SK-N-SH (cell line): ENCODE measurements at regions not wholly inside any gene's neighbourhood (a gene's known extent, or its start where the extent isn't known, plus 50 kb on each side); places are given as distances from the start of the nearest gene placed in this dataset.

ENCODE experiments used
- CTCF ChIA-PET: fragments of 300-600, 350-600 bp; formaldehyde crosslinking; extraction: SDS; loops from one replicate; lab custom pipeline; 2021; lab: Yijun Ruan, JAX
- POLR2A ChIA-PET: fragments of 350-600 bp; sonication (Branson Sonifier 250); formaldehyde crosslinking; extraction: SDS; loops from one replicate; lab custom pipeline; 2020; ENCODE audit warnings: antibody characterized with exemption, inconsistent platforms; lab: Yijun Ruan, JAX
- DNase-seq: peaks from one replicate; pipeline ENCODE4 v3.0.0; 2012
- H2AFZ ChIP-seq: fragments of 200-600 bp; sonication (generic); 2 replicates; pipeline ENCODE4 v1.8.1; 2016; ENCODE audit warnings: antibody characterized with exemption, mild to moderate bottlenecking, low read depth
- H3F3A ChIP-seq: fragments of 200-600 bp; sonication (generic); replicated peaks from 2 replicates; pipeline ENCODE3; 2016; ENCODE audit warnings: antibody characterized with exemption, mild to moderate bottlenecking; ENCODE audit not compliant: insufficient read depth
- H3K27ac ChIP-seq, 2 experiments: fragments of 200-500 bp in 1 of 2; fragments of 200-600 bp in 1 of 2; sonication (Bioruptor generic) in 1 of 2; sonication (generic), shearing (Covaris generic) in 1 of 2; 2 replicates each; pipeline versions ENCODE4 v1.5.1 to v1.6.1; 2014 to 2016; ENCODE audit warnings: low read depth in 2 of 2, inconsistent platforms in 1 of 2, low read length in 1 of 2, mild to moderate bottlenecking in 1 of 2, mixed read lengths in 1 of 2
- H3K27me3 ChIP-seq: fragments of 200-600 bp; sonication (generic), shearing (Covaris generic); 2 replicates; pipeline ENCODE4 v1.6.1; 2016; ENCODE audit warnings: mixed run types; ENCODE audit not compliant: insufficient read depth
- H3K36me3 ChIP-seq, 2 experiments: fragments of 200-500 bp in 1 of 2; fragments of 200-600 bp in 1 of 2; sonication (Bioruptor generic) in 1 of 2; sonication (generic) in 1 of 2; replicated peaks in 1 of 2; 2 replicates each; pipeline versions ENCODE3 to v1.5.1; 2014 to 2016; ENCODE audit warnings: low read length in 1 of 2, mild to moderate bottlenecking in 1 of 2; ENCODE audit not compliant: insufficient read depth in 2 of 2, control insufficient read depth in 1 of 2
- H3K4me1 ChIP-seq, 2 experiments: fragments of 200-500 bp in 1 of 2; fragments of 200-600 bp in 1 of 2; sonication (Bioruptor generic) in 1 of 2; sonication (generic), shearing (Covaris generic) in 1 of 2; 2 replicates each; pipeline versions ENCODE4 v1.5.1 to v1.6.1; 2014 to 2016; ENCODE audit warnings: low read depth in 1 of 2, low read length in 1 of 2, mixed run types in 1 of 2; ENCODE audit not compliant: insufficient read depth in 2 of 2, control insufficient read depth in 1 of 2
- H3K4me2 ChIP-seq: fragments of 200-600 bp; sonication (generic), shearing (Covaris generic); 2 replicates; pipeline ENCODE4 v1.6.1; 2017; ENCODE audit warnings: mixed run types
- H3K4me3 ChIP-seq, 2 experiments: fragments of 200-500 bp in 1 of 2; fragments of 200-600 bp in 1 of 2; sonication (Bioruptor generic) in 1 of 2; sonication (generic), shearing (Covaris generic) in 1 of 2; 2 replicates each; pipeline versions ENCODE4 v1.5.1 to v1.8.1; 2014 to 2016; ENCODE audit warnings: low read depth in 2 of 2, inconsistent platforms in 1 of 2, low read length in 1 of 2, mild to moderate bottlenecking in 1 of 2, mixed read lengths in 1 of 2, moderate library complexity in 1 of 2
- H3K79me2 ChIP-seq: fragments of 200-600 bp; sonication (generic); 2 replicates; pipeline ENCODE4 v1.8.1; 2017; ENCODE audit warnings: mild to moderate bottlenecking; ENCODE audit not compliant: insufficient read depth
- H3K9ac ChIP-seq: fragments of 200-600 bp; sonication (generic); 2 replicates; pipeline ENCODE4 v1.6.1; 2017; ENCODE audit warnings: mixed run types
- H3K9me2 ChIP-seq: fragments of 200-600 bp; sonication (generic); 2 replicates; pipeline ENCODE4 v1.6.1; 2017; ENCODE audit warnings: mixed run types
- H3K9me3 ChIP-seq: fragments of 200-600 bp; sonication (generic); 2 replicates; pipeline ENCODE4 v1.6.1; 2017; ENCODE audit warnings: mixed run types, mild to moderate bottlenecking, moderate library complexity
- H4K20me1 ChIP-seq: fragments of 200-600 bp; sonication (generic); 2 replicates; pipeline ENCODE4 v1.6.1; 2017; ENCODE audit warnings: mild to moderate bottlenecking, mixed run types; ENCODE audit not compliant: insufficient read depth
- CHD2 ChIP-seq: fragments of 150-350 bp; IDR thresholded peaks from 2 replicates; pipeline ENCODE4 v1.6.1; 2018; ENCODE audit warnings: low read length; ENCODE audit not compliant: partially characterized antibody
- ELF1 ChIP-seq: IDR thresholded peaks from 2 replicates; pipeline ENCODE4 v1.4.0; 2012
- EP300 ChIP-seq, 2 experiments: IDR thresholded peaks; 2 replicates each; pipeline versions ENCODE4 v1.4.0 to v1.6.1; 2012; ENCODE audit warnings: borderline replicate concordance in 1 of 2, low read depth in 1 of 2, low read length in 1 of 2
- FOXM1 ChIP-seq: IDR thresholded peaks from 2 replicates; pipeline ENCODE4 v1.4.0; 2012; ENCODE audit warnings: low read depth, mild to moderate bottlenecking
- IRF3 ChIP-seq: fragments of 150-350 bp; IDR thresholded peaks from 2 replicates; pipeline ENCODE4 v1.6.1; 2016; ENCODE audit warnings: mild to moderate bottlenecking, low read depth, low read length
- JUND ChIP-seq: IDR thresholded peaks from 2 replicates; pipeline ENCODE4 v1.4.0; 2012
- MXI1 ChIP-seq: IDR thresholded peaks from 2 replicates; pipeline ENCODE4 v1.6.1; 2012; ENCODE audit warnings: mild to moderate bottlenecking, low read depth, low read length, improper control_type of control experiment
- NFIC ChIP-seq: IDR thresholded peaks from 2 replicates; pipeline ENCODE4 v1.4.0; 2012; ENCODE audit warnings: borderline replicate concordance
- RAD21 ChIP-seq: IDR thresholded peaks from 2 replicates; pipeline ENCODE4 v1.6.1; 2012; ENCODE audit warnings: mild to moderate bottlenecking, low read length
- TAF1 ChIP-seq: IDR thresholded peaks from 2 replicates; pipeline ENCODE4 v1.6.1; 2012; ENCODE audit warnings: low read depth, mild to moderate bottlenecking, low read length, moderate library complexity, borderline replicate concordance
- WGBS: methylation state at CpG from one replicate; pipeline ENCODE4 v1.1.6; 2017; ENCODE audit warnings: low lambda C conversion rate; 5-methylcytosine and 5-hydroxymethylcytosine counted together
- TF ChIP-seq, protein P1 (sequence below): IDR thresholded peaks from 2 replicates; pipeline ENCODE4; 2012

GRCh38 chr9:82115900-82116299 lies 127.3 kb downstream of the SPATA31D1 start:
- Histone ChIP-seq H3F3A (no peaks in the 10 kb centered on the region), H3K79me2 (no peaks in the 10 kb centered on the region), H2AFZ (no peak overlapping the region), H3K27ac (peak overlapping the region in 1 of 2 experiments; percentile 1; a peak in 2 of 4 replicates), H3K4me1 (peaks cover 0 to 20% of the 10 kb centered on the region in 2 experiments; a peak in 2 of 4 replicates), H4K20me1 (no peaks in the 10 kb centered on the region), H3K4me2 (no peak overlapping the region), H3K9me2 (no peaks in the 10 kb centered on the region), H3K27me3 (no peaks in the 10 kb centered on the region), H3K9me3 (no peaks in the 10 kb centered on the region), H3K9ac (no peak overlapping the region), H3K4me3 (no peak overlapping the region), H3K36me3 (no peaks in the 10 kb centered on the region)
- DNase-seq: no peak
- WGBS: 91% methylated on average over 4 of the region's 4 CpGs
- TF ChIP-seq TAF1: no peak
- TF ChIP-seq RAD21: no peak
- TF ChIP-seq FOXM1: no peak
- TF ChIP-seq NFIC: no peak
- TF ChIP-seq, protein P1, sequence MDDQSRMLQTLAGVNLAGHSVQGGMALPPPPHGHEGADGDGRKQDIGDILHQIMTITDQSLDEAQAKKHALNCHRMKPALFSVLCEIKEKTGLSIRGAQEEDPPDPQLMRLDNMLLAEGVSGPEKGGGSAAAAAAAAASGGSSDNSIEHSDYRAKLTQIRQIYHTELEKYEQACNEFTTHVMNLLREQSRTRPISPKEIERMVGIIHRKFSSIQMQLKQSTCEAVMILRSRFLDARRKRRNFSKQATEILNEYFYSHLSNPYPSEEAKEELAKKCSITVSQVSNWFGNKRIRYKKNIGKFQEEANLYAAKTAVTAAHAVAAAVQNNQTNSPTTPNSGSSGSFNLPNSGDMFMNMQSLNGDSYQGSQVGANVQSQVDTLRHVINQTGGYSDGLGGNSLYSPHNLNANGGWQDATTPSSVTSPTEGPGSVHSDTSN: no peak
- TF ChIP-seq IRF3: no peak
- TF ChIP-seq CHD2: no peak
- POLR2A ChIA-PET: no interaction called here
- CTCF ChIA-PET: no interaction called here

DNA sequence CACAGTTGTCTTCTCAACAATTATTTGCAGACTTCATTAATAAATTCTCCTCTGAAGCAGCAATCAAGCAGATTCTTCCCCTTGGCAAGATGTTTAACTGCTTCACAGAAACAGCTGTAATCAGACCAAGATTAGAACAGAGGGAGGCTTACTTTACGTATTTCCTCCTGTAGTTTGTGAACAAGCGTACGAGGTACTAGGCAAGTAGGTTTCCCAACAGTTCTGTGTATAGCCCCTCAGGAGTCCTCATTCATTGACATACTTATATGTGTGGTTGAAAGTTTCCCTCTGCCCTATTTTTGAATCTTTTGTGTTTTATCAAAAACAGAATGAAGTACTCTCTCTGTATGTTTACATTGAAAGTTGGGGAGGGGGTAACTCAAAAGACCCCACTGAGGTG lies 128.0 kb downstream of the SPATA31D1 start:
- Histone ChIP-seq H3K27me3 (no peaks in the 10 kb centered on the region), H3F3A (no peaks in the 10 kb centered on the region), H2AFZ (no peak overlapping the region), H3K9me2 (no peaks in the 10 kb centered on the region), H3K36me3 (no peaks in the 10 kb centered on the region), H3K4me2 (no peak overlapping the region), H3K9ac (no peak overlapping the region), H3K27ac (peak overlapping the region in 1 of 2 experiments; percentile 83; a peak in 2 of 4 replicates), H3K4me3 (no peak overlapping the region), H3K9me3 (no peaks in the 10 kb centered on the region), H4K20me1 (no peaks in the 10 kb centered on the region), H3K79me2 (no peaks in the 10 kb centered on the region), H3K4me1 (peaks cover 0 to 20% of the 10 kb centered on the region in 2 experiments; a peak in 2 of 4 replicates)
- DNase-seq: no peak
- WGBS: 94% methylated on average over 3 of the region's 3 CpGs
- POLR2A ChIA-PET: interaction anchor here (0.9 kb wide), 1 partner anchor 490 kb away, joined by 3 read pairs; no protein-coding TSS in a partner anchor
- TF ChIP-seq JUND (no peak), ELF1 (no peak), MXI1 (no peak), EP300 (IDR thresholded peaks at IDR 0.05; ENCODE audit: borderline replicate concordance in 1 of 2, low read depth in 1 of 2, low read length in 1 of 2) (no peak)
- CTCF ChIA-PET: no interaction called here
